Fibroblast of peridontal ligament (primary cell): ENCODE measurements at regions not wholly inside any gene's neighbourhood (a gene's known extent, or its start where the extent isn't known, plus 50 kb on each side); places are given as distances from the start of the nearest gene placed in this dataset.

ENCODE experiments used
- DNase-seq: peaks from one replicate; pipeline ENCODE4 v3.0.0-alpha.2; 2010; ENCODE audit errors: extremely low read depth

GRCh38 chr6:44606504-44606903 is 219.0 kb downstream of the CDC5L start:
- DNase-seq = no peak

- DNase-seq = no peak
Observed at GRCh38 chr6:44606976-44607375, 219.5 kb downstream of the CDC5L start.

GRCh38 chr6:44608175-44608574 is 220.7 kb downstream of the CDC5L start:
- no peak for DNase-seq

- no peak for DNase-seq
Observed at GRCh38 chr6:44609051-44609612, 221.6 kb downstream of the CDC5L start.

GRCh38 chr6:44614396-44614795 is 226.9 kb downstream of the CDC5L start:
- no peak for DNase-seq

GRCh38 chr6:44615621-44616020 is 228.1 kb downstream of the CDC5L start:
- DNase-seq = no peak

GRCh38 chr6:44617416-44617815 is 229.9 kb downstream of the CDC5L start:
- no peak for DNase-seq

- no peak for DNase-seq
Observed at GRCh38 chr6:44618371-44618770, 230.9 kb downstream of the CDC5L start.

- DNase-seq = no peak
Observed at GRCh38 chr6:44620922-44621321, 233.4 kb downstream of the CDC5L start.

- no peak for DNase-seq
Observed at GRCh38 chr6:44621846-44622245, 234.3 kb downstream of the CDC5L start.

GRCh38 chr6:44622555-44622954 is 235.0 kb downstream of the CDC5L start:
- no peak for DNase-seq

GRCh38 chr6:44622956-44623355 is 235.4 kb downstream of the CDC5L start:
- no peak for DNase-seq

- DNase-seq = no peak
Observed at GRCh38 chr6:44624226-44624625, 236.7 kb downstream of the CDC5L start.

GRCh38 chr6:44624936-44625573 is 237.5 kb downstream of the CDC5L start:
- DNase-seq = no peak

- no peak for DNase-seq
Observed at GRCh38 chr6:44625996-44626395, 238.5 kb downstream of the CDC5L start.

GRCh38 chr6:44626616-44627015 is 239.1 kb downstream of the CDC5L start:
- DNase-seq = no peak

GRCh38 chr6:44627091-44627882 is 239.8 kb downstream of the CDC5L start:
- DNase-seq = no peak

GRCh38 chr6:44627883-44628271 is 240.4 kb downstream of the CDC5L start:
- no peak for DNase-seq

- no peak for DNase-seq
Observed at GRCh38 chr6:44628347-44628746, 240.8 kb downstream of the CDC5L start.

GRCh38 chr6:44629636-44630035 is 242.1 kb downstream of the CDC5L start:
- no peak for DNase-seq

- DNase-seq = peak; percentile 65
Observed at GRCh38 chr6:44630125-44631028, 242.9 kb downstream of the CDC5L start.

- no peak for DNase-seq
Observed at GRCh38 chr6:44631968-44632367, 244.5 kb downstream of the CDC5L start.
